Neural progenitor cell (in vitro differentiated cells): ENCODE measurements at regions not wholly inside any gene's neighbourhood (a gene's known extent, or its start where the extent isn't known, plus 50 kb on each side); places are given as distances from the start of the nearest gene placed in this dataset.

Experiments used
- DNase-seq: peaks from one replicate; pipeline ENCODE4 v3.0.0-alpha.2; 2016; ENCODE audit warnings: low spot score
- H2AFZ ChIP-seq: fragments of 200-600 bp; sonication (generic); replicated peaks from 2 replicates; pipeline ENCODE4 v1.6.1; 2016; ENCODE audit warnings: antibody characterized with exemption
- H3F3A ChIP-seq: fragments of 200-600 bp; sonication (generic); 2 replicates; pipeline ENCODE4 v1.6.1; 2016; ENCODE audit warnings: antibody characterized with exemption, low read depth
- H3K27ac ChIP-seq: fragments of 200-600 bp; sonication (generic); 2 replicates; pipeline ENCODE4 v1.5.1; 2016; ENCODE audit warnings: mild to moderate bottlenecking
- H3K27me3 ChIP-seq: fragments of 200-600 bp; sonication (generic); 2 replicates; pipeline ENCODE4 v1.6.1; 2016; ENCODE audit warnings: mild to moderate bottlenecking, moderate library complexity
- H3K36me3 ChIP-seq: fragments of 200-600 bp; sonication (generic); 2 replicates; pipeline ENCODE4 v1.5.1; 2016
- H3K4me1 ChIP-seq: fragments of 200-600 bp; sonication (generic); 2 replicates; pipeline ENCODE4 v1.6.1; 2016; ENCODE audit warnings: mixed run types
- H3K4me2 ChIP-seq: fragments of 200-600 bp; sonication (generic); 2 replicates; pipeline ENCODE4 v1.6.1; 2016
- H3K4me3 ChIP-seq: fragments of 200-600 bp; sonication (generic); 2 replicates; pipeline ENCODE4 v1.5.1; 2016
- H3K79me2 ChIP-seq: fragments of 200-600 bp; sonication (generic); 2 replicates; pipeline ENCODE4 v1.6.1; 2016; ENCODE audit warnings: low read depth
- H3K9ac ChIP-seq: fragments of 200-600 bp; sonication (generic); 2 replicates; pipeline ENCODE4 v1.6.1; 2016
- H3K9me3 ChIP-seq: fragments of 200-600 bp; sonication (generic); 2 replicates; pipeline ENCODE4 v1.5.1; 2016; ENCODE audit warnings: low read depth
- H4K20me1 ChIP-seq: fragments of 200-600 bp; sonication (generic); 2 replicates; pipeline ENCODE4 v1.6.1; 2016; ENCODE audit warnings: low read depth
- H3K27ac Mint-ChIP-seq: 3 replicates; pipeline ENCODE4 v1.8.0; 2021; ENCODE audit warnings: mixed read lengths
- H3K27me3 Mint-ChIP-seq: 2 replicates; pipeline ENCODE4 v1.8.0; 2022; ENCODE audit warnings: low read depth, mild to moderate bottlenecking, inconsistent platforms, moderate library complexity, mixed read lengths; ENCODE audit not compliant: insufficient read depth
- H3K36me3 Mint-ChIP-seq: 3 replicates; pipeline ENCODE4 v1.8.0; 2021; ENCODE audit warnings: mixed read lengths
- H3K4me1 Mint-ChIP-seq: 3 replicates; pipeline ENCODE4 v1.8.0; 2021; ENCODE audit warnings: mixed read lengths
- H3K4me3 Mint-ChIP-seq: 3 replicates; pipeline ENCODE4 v1.8.0; 2021; ENCODE audit warnings: mild to moderate bottlenecking, moderate library complexity, mixed read lengths
- H3K9me3 Mint-ChIP-seq: 3 replicates; pipeline ENCODE4 v1.8.0; 2020; ENCODE audit warnings: mixed read lengths
- EZH2 ChIP-seq: fragments of 200-600 bp; sonication (generic); IDR thresholded peaks from 2 replicates; pipeline ENCODE4 v1.6.1; 2017; ENCODE audit warnings: antibody characterized with exemption, mild to moderate bottlenecking, moderate library complexity
- EZH2phosphoT487 ChIP-seq: fragments of 200-600 bp; sonication (generic); IDR thresholded peaks from 2 replicates; pipeline ENCODE4 v1.6.1; 2017; ENCODE audit warnings: antibody characterized with exemption
- TF ChIP-seq, protein P1 (sequence below): fragments of 200-600 bp; sonication (generic); IDR thresholded peaks from 2 replicates; pipeline ENCODE4 v1.5.1; 2017; ENCODE audit warnings: antibody characterized with exemption, mild to moderate bottlenecking

DNA sequence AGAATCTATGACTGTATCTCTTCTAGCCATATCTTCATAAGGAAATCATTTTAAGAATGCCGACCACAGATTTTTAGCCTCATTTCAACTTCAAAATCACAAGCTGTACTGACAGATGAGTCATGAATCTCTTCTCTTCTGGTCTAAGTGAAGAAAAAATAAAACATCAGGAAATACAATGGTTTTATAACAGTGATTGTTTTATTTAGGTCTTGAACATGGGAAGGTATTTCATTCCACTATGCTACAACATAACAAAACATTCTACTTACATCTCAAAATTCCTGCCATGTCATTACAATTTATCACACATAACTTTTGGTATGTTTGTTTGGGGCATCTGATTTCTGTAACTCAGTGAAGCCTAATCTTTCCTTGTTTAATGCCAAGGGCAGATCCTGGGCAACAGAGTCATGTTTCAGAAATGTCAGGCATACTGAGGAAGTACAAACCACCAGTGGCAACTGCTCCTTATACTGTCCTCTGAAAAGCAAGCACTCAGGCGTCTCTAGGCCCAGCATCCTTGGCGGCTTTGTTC is 325.0 kb downstream of the PDHA2 start:
- no peak overlapping the region for H3K9ac ChIP-seq
- Mint-ChIP-seq H3K27ac (no peak overlapping the region), H3K36me3 (no peaks in the 10 kb centered on the region), H3K4me1 (no peaks in the 10 kb centered on the region), H3K9me3 (no peaks in the 10 kb centered on the region), H3K27me3 (no peaks in the 10 kb centered on the region), H3K4me3 (no peak overlapping the region)
- no peak for TF ChIP-seq EZH2phosphoT487
- TF ChIP-seq EZH2, result no peak
- TF ChIP-seq, protein P1, sequence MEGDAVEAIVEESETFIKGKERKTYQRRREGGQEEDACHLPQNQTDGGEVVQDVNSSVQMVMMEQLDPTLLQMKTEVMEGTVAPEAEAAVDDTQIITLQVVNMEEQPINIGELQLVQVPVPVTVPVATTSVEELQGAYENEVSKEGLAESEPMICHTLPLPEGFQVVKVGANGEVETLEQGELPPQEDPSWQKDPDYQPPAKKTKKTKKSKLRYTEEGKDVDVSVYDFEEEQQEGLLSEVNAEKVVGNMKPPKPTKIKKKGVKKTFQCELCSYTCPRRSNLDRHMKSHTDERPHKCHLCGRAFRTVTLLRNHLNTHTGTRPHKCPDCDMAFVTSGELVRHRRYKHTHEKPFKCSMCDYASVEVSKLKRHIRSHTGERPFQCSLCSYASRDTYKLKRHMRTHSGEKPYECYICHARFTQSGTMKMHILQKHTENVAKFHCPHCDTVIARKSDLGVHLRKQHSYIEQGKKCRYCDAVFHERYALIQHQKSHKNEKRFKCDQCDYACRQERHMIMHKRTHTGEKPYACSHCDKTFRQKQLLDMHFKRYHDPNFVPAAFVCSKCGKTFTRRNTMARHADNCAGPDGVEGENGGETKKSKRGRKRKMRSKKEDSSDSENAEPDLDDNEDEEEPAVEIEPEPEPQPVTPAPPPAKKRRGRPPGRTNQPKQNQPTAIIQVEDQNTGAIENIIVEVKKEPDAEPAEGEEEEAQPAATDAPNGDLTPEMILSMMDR, result no peak
- H3K27me3 ChIP-seq, result no peaks in the 10 kb centered on the region
- no peaks in the 10 kb centered on the region for H4K20me1 ChIP-seq
- H3K4me1 ChIP-seq, result peaks cover 5% of the 10 kb centered on the region
- no peak overlapping the region for H2AFZ ChIP-seq
- H3K27ac ChIP-seq, result no peak overlapping the region
- no peak overlapping the region for H3K4me2 ChIP-seq
- H3F3A ChIP-seq, result no peaks in the 10 kb centered on the region
- H3K9me3 ChIP-seq, result no peaks in the 10 kb centered on the region
- no peaks in the 10 kb centered on the region for H3K79me2 ChIP-seq
- H3K4me3 ChIP-seq, result no peak overlapping the region
- DNase-seq, result no peak
- H3K36me3 ChIP-seq, result no peaks in the 10 kb centered on the region

DNA sequence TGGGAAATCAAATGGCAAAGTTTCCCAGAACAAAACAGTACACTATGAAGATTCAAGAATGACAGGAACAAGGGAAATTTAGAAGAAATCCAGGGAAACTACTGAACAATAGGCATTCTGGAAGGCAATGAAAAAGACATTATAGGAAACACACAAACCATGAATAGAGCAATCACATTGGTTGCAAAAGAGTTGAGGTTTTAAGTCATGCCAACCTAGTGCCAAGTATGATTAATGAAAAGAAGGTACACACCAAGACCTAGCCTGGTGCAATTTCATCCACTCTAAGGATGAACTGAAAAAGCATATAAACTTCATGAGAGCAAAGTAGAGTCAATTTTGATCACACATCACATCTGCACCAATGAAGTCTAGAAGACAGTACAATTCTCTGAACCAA is 326.9 kb downstream of the PDHA2 start:
- no peaks in the 10 kb centered on the region for H3F3A ChIP-seq
- H3K4me3 Mint-ChIP-seq, result no peak overlapping the region

DNA sequence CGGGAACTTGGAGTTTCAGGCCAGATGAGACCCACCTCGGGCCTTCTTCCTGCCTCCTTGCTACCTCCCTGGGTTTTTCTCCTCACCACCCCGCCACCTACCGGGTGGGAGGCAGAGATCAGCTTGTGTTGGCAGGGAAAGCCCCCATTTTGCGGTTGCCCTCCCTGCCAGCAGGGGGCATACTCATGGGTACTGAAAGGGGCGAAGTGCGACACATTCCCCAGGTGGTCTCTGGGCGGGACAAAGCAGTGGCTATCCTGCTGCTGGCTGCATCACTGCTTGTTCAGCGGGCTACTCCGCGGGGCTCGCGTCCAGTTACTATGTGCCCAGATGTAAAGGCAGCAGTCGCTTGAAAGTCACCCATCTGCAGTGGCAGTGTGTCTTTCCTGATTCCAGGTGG is 330.3 kb downstream of the PDHA2 start:
- Histone ChIP-seq H3K27ac (no peak overlapping the region), H3K27me3 (no peaks in the 10 kb centered on the region), H3K79me2 (no peaks in the 10 kb centered on the region), H3K4me2 (no peak overlapping the region), H3K4me3 (no peak overlapping the region), H3K36me3 (no peaks in the 10 kb centered on the region), H3K4me1 (no peaks in the 10 kb centered on the region), H3K9me3 (no peaks in the 10 kb centered on the region), H2AFZ (no peak overlapping the region), H4K20me1 (no peaks in the 10 kb centered on the region), H3F3A (no peaks in the 10 kb centered on the region), H3K9ac (no peak overlapping the region)
- H3K9me3 Mint-ChIP-seq, result no peaks in the 10 kb centered on the region
- TF ChIP-seq EZH2phosphoT487, result no peak
- TF ChIP-seq, protein P1, result peak; percentile 12
- no peaks in the 10 kb centered on the region for H3K27me3 Mint-ChIP-seq
- no peaks in the 10 kb centered on the region for H3K4me1 Mint-ChIP-seq
- no peak overlapping the region for H3K27ac Mint-ChIP-seq
- no peaks in the 10 kb centered on the region for H3K36me3 Mint-ChIP-seq
- H3K4me3 Mint-ChIP-seq, result no peak overlapping the region
- DNase-seq, result no peak

More for the DNA sequence above, 326.9 kb downstream of the PDHA2 start:
- Mint-ChIP-seq H3K27ac (no peak overlapping the region), H3K36me3 (no peaks in the 10 kb centered on the region), H3K27me3 (no peaks in the 10 kb centered on the region), H3K9me3 (no peaks in the 10 kb centered on the region), H3K4me1 (no peaks in the 10 kb centered on the region)
- Histone ChIP-seq H3K9ac (no peak overlapping the region), H2AFZ (no peak overlapping the region), H3K4me2 (no peak overlapping the region), H3K4me3 (no peak overlapping the region), H3K27ac (no peak overlapping the region), H3K27me3 (no peaks in the 10 kb centered on the region), H3K9me3 (no peaks in the 10 kb centered on the region), H3K4me1 (peaks cover 5% of the 10 kb centered on the region), H3K36me3 (no peaks in the 10 kb centered on the region), H4K20me1 (no peaks in the 10 kb centered on the region), H3K79me2 (no peaks in the 10 kb centered on the region)
- TF ChIP-seq EZH2 (no peak), EZH2phosphoT487 (no peak)
- TF ChIP-seq, protein P1, result no peak
- DNase-seq, result no peak
